ENCODE measurements at regions not wholly inside any gene's neighbourhood (a gene's known extent, or its start where the extent isn't known, plus 50 kb on each side); places are given as distances from the start of the nearest gene placed in this dataset.

- TF ChIP-seq NANOG (IDR thresholded peaks at IDR 0.05; ENCODE audit: insufficient read depth, low read depth, low read length, poor library complexity, severe bottlenecking) (no peak), JUND (IDR thresholded peaks at IDR 0.05; ENCODE audit: low read length) (no peak), HDAC6 (IDR thresholded peaks at IDR 0.05; ENCODE audit: low read depth, low read length) (no peak), CEBPB (IDR thresholded peaks at IDR 0.05; ENCODE audit: low read depth, low read length) (no peak), ATF3 (IDR thresholded peaks at IDR 0.05; ENCODE audit: insufficient read depth, low read depth, low read length) (no peak), ZNF274 (IDR thresholded peaks at IDR 0.05; ENCODE audit: borderline replicate concordance, extremely low read depth, low read length) (no peak), POU5F1 (IDR thresholded peaks at IDR 0.05; ENCODE audit: low read depth, low read length) (no peak), TCF12 (IDR thresholded peaks at IDR 0.05; ENCODE audit: low read depth, low read length) (no peak), SRF (IDR thresholded peaks at IDR 0.05; ENCODE audit: low read depth, low read length) (no peak), CTBP2 (IDR thresholded peaks at IDR 0.05; ENCODE audit: borderline replicate concordance, insufficient read depth, insufficient read length, low read length) (no peak), KDM1A (IDR thresholded peaks at IDR 0.05; ENCODE audit: borderline replicate concordance, low read length) (no peak), BACH1 (IDR thresholded peaks at IDR 0.05; ENCODE audit: low read length) (no peak), RBBP5 (IDR thresholded peaks at IDR 0.05; ENCODE audit: borderline replicate concordance, low read depth, low read length) (no peak)
- H2BK20ac ChIP-seq (ENCODE audit: low read length): no peak overlapping the region
- no peak overlapping the region for H4K5ac ChIP-seq (ENCODE audit: insufficient read length, low read depth, low read length)
- no peak overlapping the region for H4K8ac ChIP-seq (ENCODE audit: extremely low read depth, insufficient read depth, low read length)
- DNase-seq (ENCODE audit: low read depth in 1 of 2, low spot score in 2 of 2) (no peak), FAIRE-seq (no peak)
- H2BK12ac ChIP-seq (ENCODE audit: low read depth, low read length): no peak overlapping the region
- no peak overlapping the region for H2BK5ac ChIP-seq (ENCODE audit: low read depth, low read length)
- no peaks in the 10 kb centered on the region for H3K27me3 ChIP-seq (replicated peaks in 1 of 4; ENCODE audit: control insufficient read depth in 3 of 4, extremely low read depth in 1 of 4, insufficient read depth in 3 of 4, low read length in 3 of 4)
- H3K4me3 ChIP-seq (ENCODE audit: extremely low read depth in 1 of 4, insufficient read depth in 2 of 4, low read depth in 3 of 4, low read length in 4 of 4): no peak overlapping the region
- POLR2A ChIA-PET (ENCODE audit: partially characterized antibody): no interaction called here
- no peak overlapping the region for H3K4me2 ChIP-seq (ENCODE audit: insufficient read depth in 1 of 2, low read depth in 2 of 2, low read length in 2 of 2)
- no peak overlapping the region for H4K91ac ChIP-seq (replicated peaks; ENCODE audit: insufficient read length, low read length)
- H3K14ac ChIP-seq (ENCODE audit: insufficient read length): no peak overlapping the region
- 96% methylated on average over 6 of the region's 6 CpGs; no CpG with 5 or more reads in 1 of the 2 experiments for WGBS, 2 experiments (ENCODE audit: extremely low coverage in 1 of 2, insufficient coverage in 1 of 2, insufficient read length in 1 of 2, insufficient replicate concordance in 2 of 2, low coverage in 1 of 2, low lambda C conversion rate in 2 of 2, missing lambda C conversion rate in 1 of 2)
- no peaks in the 10 kb centered on the region for H3K23me2 ChIP-seq (ENCODE audit: low read depth, low read length)
- H2BK120ac ChIP-seq (replicated peaks; ENCODE audit: low read depth, low read length): no peak overlapping the region
- no peak overlapping the region for H3K18ac ChIP-seq (ENCODE audit: extremely low read depth, low read length)
- no peak overlapping the region for H2AK5ac ChIP-seq (ENCODE audit: low read depth, low read length)
- H3K23ac ChIP-seq (ENCODE audit: insufficient read length): no peak overlapping the region
- H3K79me1 ChIP-seq (ENCODE audit: low read depth, low read length): no peaks in the 10 kb centered on the region
- CTCF ChIA-PET (ENCODE audit: partially characterized antibody): no interaction called here
- no peak overlapping the region for H2BK15ac ChIP-seq (ENCODE audit: low read length)
- H3K4me1 ChIP-seq (replicated peaks in 1 of 4; ENCODE audit: control insufficient read depth in 3 of 4, insufficient read depth in 4 of 4, low read length in 3 of 4): no peaks in the 10 kb centered on the region
- H3K9me3 ChIP-seq (ENCODE audit: insufficient read depth in 2 of 2, low read depth in 1 of 2, low read length in 1 of 2): no peaks in the 10 kb centered on the region
- H3K36me3 ChIP-seq (ENCODE audit: control insufficient read depth in 2 of 4, insufficient read depth in 4 of 4, low read length in 3 of 4): no peaks in the 10 kb centered on the region
- H3K56ac ChIP-seq (replicated peaks; ENCODE audit: insufficient read length, low read depth, low read length): no peak overlapping the region
- H3K79me2 ChIP-seq (ENCODE audit: control insufficient read depth in 1 of 2, insufficient read depth in 2 of 2, low read length in 2 of 2): no peaks in the 10 kb centered on the region
- H4K20me1 ChIP-seq (replicated peaks in 1 of 2; ENCODE audit: control insufficient read depth in 1 of 2, insufficient read depth in 2 of 2, low read length in 2 of 2): no peaks in the 10 kb centered on the region
- H3K4ac ChIP-seq (replicated peaks; ENCODE audit: insufficient read length, low read depth, low read length): no peak overlapping the region
- H2AFZ ChIP-seq (ENCODE audit: low read length): no peak overlapping the region
- no peak overlapping the region for H3K9ac ChIP-seq (replicated peaks in 1 of 4; ENCODE audit: extremely low read depth in 1 of 4, low read depth in 3 of 4, low read length in 3 of 4)
- H3K27ac ChIP-seq (ENCODE audit: low read depth, low read length): no peak overlapping the region
These were observed 556.2 kb downstream of the TLE4 start for GRCh38 chr9:80127920-80128319.
